H9 (cell line): ENCODE measurements at regions not wholly inside any gene's neighbourhood (a gene's known extent, or its start where the extent isn't known, plus 50 kb on each side); places are given as distances from the start of the nearest gene placed in this dataset.

ENCODE experiments used
- DNase-seq: peaks from one replicate; pipeline ENCODE4 v3.0.0-alpha.2; 2017
- H2AFZ ChIP-seq: one replicate; pipeline ENCODE4 v1.6.1; 2013; ENCODE audit warnings: mild to moderate bottlenecking, low read length, control low read depth, moderate library complexity
- H2AK5ac ChIP-seq: 2 replicates; pipeline ENCODE4 v1.6.1; 2013; ENCODE audit warnings: low read length, control low read depth, mixed read lengths; ENCODE audit not compliant: insufficient read length
- H2BK120ac ChIP-seq: one replicate; pipeline ENCODE4 v1.6.1; 2013; ENCODE audit warnings: low read depth, mild to moderate bottlenecking, low read length, control low read depth, inconsistent platforms; ENCODE audit not compliant: poor library complexity, severe bottlenecking
- H2BK12ac ChIP-seq: 2 replicates; pipeline ENCODE4 v1.6.1; 2013; ENCODE audit warnings: low read length, control low read depth, mixed read lengths, low read depth; ENCODE audit not compliant: insufficient read length
- H2BK15ac ChIP-seq: 2 replicates; pipeline ENCODE4 v1.6.1; 2013; ENCODE audit warnings: low read depth, low read length, control low read depth
- H2BK20ac ChIP-seq: one replicate; pipeline ENCODE4 v1.6.1; 2013; ENCODE audit warnings: low read depth, mild to moderate bottlenecking, low read length, control low read depth, inconsistent platforms; ENCODE audit not compliant: poor library complexity, severe bottlenecking
- H2BK5ac ChIP-seq: 2 replicates; pipeline ENCODE4 v1.6.1; 2013; ENCODE audit warnings: low read length, control low read depth, mixed read lengths; ENCODE audit not compliant: insufficient read length
- H3K14ac ChIP-seq: 2 replicates; pipeline ENCODE4 v1.6.1; 2013; ENCODE audit warnings: low read length, control low read depth; ENCODE audit not compliant: insufficient read depth
- H3K18ac ChIP-seq: 2 replicates; pipeline ENCODE4 v1.6.1; 2013; ENCODE audit warnings: low read depth, mild to moderate bottlenecking, mixed read lengths, low read length, control low read depth; ENCODE audit not compliant: insufficient read length
- H3K23ac ChIP-seq: 2 replicates; pipeline ENCODE4 v1.6.1; 2013; ENCODE audit warnings: low read length, control low read depth, mixed read lengths, low read depth; ENCODE audit not compliant: insufficient read length
- H3K23me2 ChIP-seq: 2 replicates; pipeline ENCODE4 v1.6.1; 2013; ENCODE audit warnings: low read depth, mild to moderate bottlenecking, mixed read lengths, low read length, control low read depth; ENCODE audit not compliant: insufficient read length, poor library complexity, severe bottlenecking
- H3K27ac ChIP-seq: 2 replicates; pipeline ENCODE4 v1.5.1; 2013; ENCODE audit warnings: low read length, control low read depth, mixed read lengths, low read depth; ENCODE audit not compliant: insufficient read length
- H3K27me3 ChIP-seq: 2 replicates; pipeline ENCODE4 v1.6.1; 2013; ENCODE audit warnings: low read length, control low read depth, inconsistent platforms; ENCODE audit not compliant: insufficient read depth
- H3K4ac ChIP-seq: 2 replicates; pipeline ENCODE4 v1.6.1; 2013; ENCODE audit warnings: low read depth, mild to moderate bottlenecking, control low read depth, inconsistent platforms, low read length, moderate library complexity
- H3K4me1 ChIP-seq: 2 replicates; pipeline ENCODE4 v1.6.1; 2013; ENCODE audit warnings: low read length, control low read depth, inconsistent platforms; ENCODE audit not compliant: insufficient read depth
- H3K4me2 ChIP-seq: 2 replicates; pipeline ENCODE4 v1.6.1; 2013; ENCODE audit warnings: low read length, control low read depth, mixed read lengths; ENCODE audit not compliant: insufficient read length, insufficient read depth
- H3K56ac ChIP-seq: 2 replicates; pipeline ENCODE4 v1.6.1; 2013; ENCODE audit warnings: low read depth, mild to moderate bottlenecking, mixed read lengths, low read length, control low read depth; ENCODE audit not compliant: insufficient read length
- H3K79me1 ChIP-seq: 2 replicates; pipeline ENCODE4 v1.6.1; 2013; ENCODE audit warnings: low read depth, mild to moderate bottlenecking, moderate library complexity, low read length, control low read depth, inconsistent platforms; ENCODE audit not compliant: insufficient read depth, poor library complexity, severe bottlenecking
- H3K79me2 ChIP-seq: 2 replicates; pipeline ENCODE4 v1.6.1; 2013; ENCODE audit warnings: low read length, control low read depth, inconsistent platforms; ENCODE audit not compliant: insufficient read depth
- H3K9ac ChIP-seq: 2 replicates; pipeline ENCODE4 v1.6.1; 2013; ENCODE audit warnings: low read length, control low read depth, mixed read lengths; ENCODE audit not compliant: insufficient read length; ENCODE audit errors: extremely low read depth
- H3K9me3 ChIP-seq: one replicate; pipeline ENCODE4 v1.6.1; 2013; ENCODE audit warnings: low read depth, low read length, inconsistent platforms; ENCODE audit not compliant: control insufficient read depth
- H3T11ph ChIP-seq: one replicate; pipeline ENCODE4 v1.6.1; 2013; ENCODE audit warnings: mild to moderate bottlenecking, low read length, control low read depth, inconsistent platforms
- H4K20me1 ChIP-seq: one replicate; pipeline ENCODE4 v1.6.1; 2013; ENCODE audit not compliant: control insufficient read depth, insufficient read length, insufficient read depth
- H4K5ac ChIP-seq: 2 replicates; pipeline ENCODE4 v1.6.1; 2013; ENCODE audit warnings: low read depth, mild to moderate bottlenecking, mixed read lengths, low read length, control low read depth; ENCODE audit not compliant: insufficient read length
- H4K8ac ChIP-seq: replicated peaks from 2 replicates; pipeline ENCODE4 v1.6.1; 2013; ENCODE audit warnings: low read length, control low read depth, mixed read lengths, low read depth; ENCODE audit not compliant: insufficient read length
- H4K91ac ChIP-seq: 2 replicates; pipeline ENCODE4 v1.6.1; 2013; ENCODE audit warnings: low read depth, mild to moderate bottlenecking, moderate library complexity, mixed read lengths, low read length, control low read depth; ENCODE audit not compliant: insufficient read length
- H3K27ac Mint-ChIP-seq, 3 experiments: 2 replicates in 2 of 3; 3 replicates in 1 of 3; pipeline ENCODE4 v1.8.0; 2020 to 2021; ENCODE audit warnings: mixed read lengths in 3 of 3, mild to moderate bottlenecking in 1 of 3, moderate library complexity in 1 of 3
- H3K27me3 Mint-ChIP-seq: 2 replicates; pipeline ENCODE4 v1.8.0; 2021; ENCODE audit warnings: low read depth, mild to moderate bottlenecking, moderate library complexity, mixed read lengths
- H3K36me3 Mint-ChIP-seq, 3 experiments: 2 replicates in 2 of 3; 3 replicates in 1 of 3; pipeline ENCODE4 v1.8.0; 2020 to 2021; ENCODE audit warnings: low read depth in 3 of 3, mixed read lengths in 3 of 3; ENCODE audit not compliant: insufficient read depth in 1 of 3
- H3K4me1 Mint-ChIP-seq, 2 experiments: 2 replicates each; pipeline ENCODE4 v1.8.0; 2020; ENCODE audit warnings: mixed read lengths in 2 of 2
- H3K4me3 Mint-ChIP-seq, 2 experiments: 2 replicates in 1 of 2; 3 replicates in 1 of 2; pipeline ENCODE4 v1.8.0; 2020 to 2021; ENCODE audit warnings: mild to moderate bottlenecking in 2 of 2, mixed read lengths in 2 of 2, moderate library complexity in 1 of 2
- H3K9me3 Mint-ChIP-seq, 2 experiments: 2 replicates in 1 of 2; 3 replicates in 1 of 2; pipeline ENCODE4 v1.8.0; 2020; ENCODE audit warnings: mild to moderate bottlenecking in 2 of 2, mixed read lengths in 2 of 2, moderate library complexity in 1 of 2
- WGBS: extraction: QIAGEN DNeasy Blood & Tissue Kit; methylation state at CpG from one replicate; pipeline ENCODE4 v1.1.7; 2013; ENCODE audit warnings: missing lambda C conversion rate, low lambda C conversion rate, mixed read lengths; ENCODE audit not compliant: insufficient read length; ENCODE audit errors: extremely low coverage; 5-methylcytosine and 5-hydroxymethylcytosine counted together
- TF ChIP-seq, protein P1 (sequence below): fragments of 200-600 bp; sonication (generic); conservative IDR thresholded peaks from 3 replicates; pipeline ENCODE4 v1.8.0; 2021; ENCODE audit warnings: antibody characterized with exemption, mild to moderate bottlenecking

- Histone ChIP-seq H4K8ac (no peak overlapping the region), H3K4me2 (no peak overlapping the region), H3K4me1 (no peaks in the 10 kb centered on the region), H3K9ac (no peak overlapping the region), H3K27ac (no peak overlapping the region), H3K14ac (no peak overlapping the region), H2BK20ac (no peak overlapping the region), H3K23ac (no peak overlapping the region), H2BK5ac (no peak overlapping the region), H2BK12ac (no peak overlapping the region), H3K9me3 (no peaks in the 10 kb centered on the region), H3K79me2 (no peaks in the 10 kb centered on the region), H3K23me2 (no peaks in the 10 kb centered on the region), H3K4ac (no peak overlapping the region), H3K27me3 (no peaks in the 10 kb centered on the region), H2AK5ac (no peak overlapping the region), H3K56ac (no peak overlapping the region), H3K18ac (no peak overlapping the region), H3K79me1 (no peaks in the 10 kb centered on the region), H4K91ac (no peak overlapping the region), H2BK15ac (no peak overlapping the region), H2BK120ac (no peak overlapping the region), H3T11ph (no peak overlapping the region), H4K5ac (no peak overlapping the region), H2AFZ (no peak overlapping the region), H4K20me1 (no peaks in the 10 kb centered on the region)
- H3K36me3 Mint-ChIP-seq: peaks cover 0 to 6% (median 2%) of the 10 kb centered on the region in 3 experiments; a peak in 2 of 7 replicates
- DNase-seq: no peak
- no peaks in the 10 kb centered on the region for H3K27me3 Mint-ChIP-seq
- no peak overlapping the region for H3K4me3 Mint-ChIP-seq
- peaks cover 9 to 11% of the 10 kb centered on the region in 2 experiments; a peak in 4 of 5 replicates for H3K9me3 Mint-ChIP-seq
- TF ChIP-seq, protein P1, sequence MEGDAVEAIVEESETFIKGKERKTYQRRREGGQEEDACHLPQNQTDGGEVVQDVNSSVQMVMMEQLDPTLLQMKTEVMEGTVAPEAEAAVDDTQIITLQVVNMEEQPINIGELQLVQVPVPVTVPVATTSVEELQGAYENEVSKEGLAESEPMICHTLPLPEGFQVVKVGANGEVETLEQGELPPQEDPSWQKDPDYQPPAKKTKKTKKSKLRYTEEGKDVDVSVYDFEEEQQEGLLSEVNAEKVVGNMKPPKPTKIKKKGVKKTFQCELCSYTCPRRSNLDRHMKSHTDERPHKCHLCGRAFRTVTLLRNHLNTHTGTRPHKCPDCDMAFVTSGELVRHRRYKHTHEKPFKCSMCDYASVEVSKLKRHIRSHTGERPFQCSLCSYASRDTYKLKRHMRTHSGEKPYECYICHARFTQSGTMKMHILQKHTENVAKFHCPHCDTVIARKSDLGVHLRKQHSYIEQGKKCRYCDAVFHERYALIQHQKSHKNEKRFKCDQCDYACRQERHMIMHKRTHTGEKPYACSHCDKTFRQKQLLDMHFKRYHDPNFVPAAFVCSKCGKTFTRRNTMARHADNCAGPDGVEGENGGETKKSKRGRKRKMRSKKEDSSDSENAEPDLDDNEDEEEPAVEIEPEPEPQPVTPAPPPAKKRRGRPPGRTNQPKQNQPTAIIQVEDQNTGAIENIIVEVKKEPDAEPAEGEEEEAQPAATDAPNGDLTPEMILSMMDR: no peak
- H3K27ac Mint-ChIP-seq: no peak overlapping the region; a peak in 1 of 7 replicates
- no CpG with 5 or more reads among the region's 3 CpGs for WGBS
- no peaks in the 10 kb centered on the region for H3K4me1 Mint-ChIP-seq
Measured at GRCh38 chr3:29092348-29092747, 188.5 kb upstream of the RBMS3 start.
